Rectal smooth muscle tissue (tissue), 1 donor: ENCODE measurements at regions not wholly inside any gene's neighbourhood (a gene's known extent, or its start where the extent isn't known, plus 50 kb on each side); places are given as distances from the start of the nearest gene placed in this dataset.

Experiments
- H3K27ac ChIP-seq: one replicate; pipeline ENCODE4 v1.7.0; 2013; ENCODE audit warnings: low read depth, low read length, inconsistent platforms
- H3K27me3 ChIP-seq: one replicate; pipeline ENCODE4 v1.7.0; 2013; ENCODE audit warnings: low read length; ENCODE audit not compliant: control insufficient read depth, insufficient read depth
- H3K36me3 ChIP-seq: one replicate; pipeline ENCODE4 v1.7.0; 2013; ENCODE audit warnings: low read length; ENCODE audit not compliant: control insufficient read depth, insufficient read depth
- H3K4me1 ChIP-seq: one replicate; pipeline ENCODE4 v1.7.0; 2013; ENCODE audit warnings: low read length; ENCODE audit not compliant: control insufficient read depth, insufficient read depth
- H3K4me3 ChIP-seq: one replicate; pipeline ENCODE4 v1.7.0; 2013; ENCODE audit warnings: low read length
- H3K9ac ChIP-seq: one replicate; pipeline ENCODE4 v1.7.0; 2013; ENCODE audit warnings: low read length

DNA sequence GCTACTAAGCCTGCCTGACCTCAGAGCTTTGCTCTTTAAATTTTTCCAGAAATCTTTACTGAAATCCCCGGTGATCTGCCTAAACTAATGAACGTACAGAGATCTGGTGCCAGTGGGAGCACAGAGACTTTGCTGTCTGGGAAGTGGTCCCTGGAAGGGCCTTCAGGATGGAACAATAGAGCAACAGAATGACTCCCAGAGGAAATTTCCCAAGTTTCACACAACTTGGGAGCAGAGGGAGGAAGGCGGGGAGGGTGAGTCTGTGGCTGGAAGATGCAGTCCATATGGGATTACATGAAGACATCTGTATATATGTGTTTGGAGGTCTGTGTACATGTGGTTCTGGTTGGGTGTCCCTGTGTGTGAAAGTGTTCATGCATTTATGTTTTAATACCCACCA is 638.3 kb downstream of the CCDC171 start:
- Histone ChIP-seq H3K27ac (no peak overlapping the region), H3K36me3 (no peaks in the 10 kb centered on the region), H3K9ac (no peak overlapping the region), H3K27me3 (no peaks in the 10 kb centered on the region), H3K4me1 (peaks cover 6% of the 10 kb centered on the region), H3K4me3 (no peak overlapping the region)

DNA sequence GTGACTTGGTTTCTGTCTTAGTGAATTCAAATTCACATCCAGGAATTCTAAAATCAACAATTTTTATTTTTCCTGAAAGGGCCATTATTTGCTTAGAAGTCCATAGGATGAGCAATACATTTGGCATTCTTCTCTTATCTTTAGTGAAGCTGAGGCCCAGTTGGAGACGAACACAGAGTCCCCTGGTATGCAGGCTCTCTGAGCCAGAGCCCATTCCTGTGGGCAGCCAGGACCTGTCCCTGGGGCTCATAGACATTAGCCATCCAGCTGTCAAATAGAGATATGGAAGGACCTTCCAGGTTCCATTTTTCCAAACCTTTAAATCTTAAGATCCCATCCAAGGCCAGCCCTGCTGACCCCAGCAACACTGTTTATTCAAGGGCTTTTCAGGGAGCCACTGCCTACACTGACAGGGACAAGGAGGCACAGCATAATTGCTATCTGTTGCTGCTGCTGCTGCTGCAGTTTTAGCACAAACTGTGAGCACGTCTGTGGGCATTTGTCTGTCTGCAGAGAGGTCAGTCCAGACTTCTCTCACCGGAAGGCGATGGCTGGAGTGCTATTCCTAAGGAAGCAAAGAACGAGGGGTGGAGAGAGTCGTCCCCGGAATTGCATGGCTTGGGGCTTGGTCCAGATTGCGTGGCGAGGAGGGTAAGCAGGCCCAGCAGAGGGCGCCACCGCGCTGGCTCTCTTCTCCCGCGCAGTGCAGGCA is 639.0 kb downstream of the CCDC171 start:
- no peak overlapping the region for H3K9ac ChIP-seq
- H3K27ac ChIP-seq, result peak overlapping the region; percentile 37
- H3K4me1 ChIP-seq, result peaks cover 7% of the 10 kb centered on the region
- no peaks in the 10 kb centered on the region for H3K27me3 ChIP-seq
- peak overlapping the region; percentile 45 for H3K4me3 ChIP-seq
- H3K36me3 ChIP-seq, result no peaks in the 10 kb centered on the region

- no peak overlapping the region for H3K4me3 ChIP-seq
- peak overlapping the region; percentile 24 for H3K27ac ChIP-seq
- H3K9ac ChIP-seq, result no peak overlapping the region
- no peaks in the 10 kb centered on the region for H3K36me3 ChIP-seq
- H3K4me1 ChIP-seq, result peaks cover 12% of the 10 kb centered on the region
- no peaks in the 10 kb centered on the region for H3K27me3 ChIP-seq
Measured at GRCh38 chr9:16192403-16193017, 639.7 kb downstream of the CCDC171 start.

GRCh38 chr9:16193066-16193465 is 640.2 kb downstream of the CCDC171 start:
- H3K27me3 ChIP-seq, result no peaks in the 10 kb centered on the region
- peaks cover 12% of the 10 kb centered on the region for H3K4me1 ChIP-seq
- no peak overlapping the region for H3K9ac ChIP-seq
- no peaks in the 10 kb centered on the region for H3K36me3 ChIP-seq
- H3K27ac ChIP-seq, result no peak overlapping the region
- no peak overlapping the region for H3K4me3 ChIP-seq

DNA sequence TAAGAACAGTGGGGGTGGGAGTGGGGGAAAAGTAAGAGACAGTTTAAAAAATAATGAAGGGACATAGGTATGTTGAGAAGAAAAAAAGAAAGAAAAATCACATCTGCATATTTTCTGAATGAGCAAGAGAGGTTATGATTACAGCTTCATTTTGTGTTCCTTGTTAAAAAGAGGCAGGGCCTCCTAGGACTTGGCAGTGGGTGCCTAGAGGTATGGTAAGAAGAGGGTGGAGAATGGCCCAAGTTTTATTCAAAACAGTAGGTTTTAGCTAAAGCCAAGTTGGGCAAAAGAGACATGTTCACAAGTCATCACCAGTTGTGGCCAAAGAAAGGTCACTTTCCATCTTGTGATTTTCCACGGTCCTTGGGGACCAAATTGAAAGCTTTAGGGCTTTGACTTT is 643.4 kb downstream of the CCDC171 start:
- Histone ChIP-seq H3K4me3 (no peak overlapping the region), H3K9ac (no peak overlapping the region), H3K27me3 (no peaks in the 10 kb centered on the region), H3K27ac (no peak overlapping the region), H3K36me3 (no peaks in the 10 kb centered on the region), H3K4me1 (peaks cover 12% of the 10 kb centered on the region)

DNA sequence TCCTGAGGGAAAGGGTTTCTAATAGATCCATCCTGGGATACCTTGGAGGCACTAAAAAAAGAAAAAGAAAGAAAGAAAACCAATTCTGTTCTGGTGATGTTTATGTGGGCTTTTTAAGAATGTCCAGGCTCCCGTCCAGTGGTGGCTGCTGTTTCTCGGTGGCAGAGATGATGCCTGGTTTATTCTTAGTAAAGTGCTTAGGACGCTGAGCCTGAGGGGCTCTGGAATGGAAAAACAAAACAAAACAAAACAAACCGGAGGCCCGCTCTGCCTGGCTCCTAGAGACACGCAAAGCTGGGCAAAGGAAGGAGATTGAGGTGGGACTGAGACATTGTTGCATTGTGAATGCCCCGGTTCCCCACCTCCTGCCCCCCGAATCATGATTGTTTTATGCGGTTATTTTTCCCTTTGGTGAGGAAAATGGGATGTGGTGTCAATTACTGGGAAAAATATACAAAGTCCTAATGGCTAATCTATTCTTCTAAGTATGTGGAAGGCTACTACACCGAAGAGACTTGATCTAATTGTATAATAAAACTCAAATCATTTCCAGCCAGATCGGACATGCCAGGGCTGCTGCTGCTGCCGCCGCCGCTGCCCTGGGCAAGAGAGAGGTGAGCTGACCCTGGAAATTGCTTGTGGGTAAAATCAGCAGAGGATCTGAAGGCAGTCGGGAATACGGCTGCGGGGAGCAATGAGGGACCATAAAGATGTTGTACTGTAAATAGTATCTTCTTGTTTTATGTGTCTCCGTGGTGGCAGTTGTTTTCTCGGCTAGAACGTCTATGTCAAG is 644.9 kb downstream of the CCDC171 start:
- Histone ChIP-seq H3K27me3 (no peaks in the 10 kb centered on the region), H3K36me3 (no peaks in the 10 kb centered on the region), H3K27ac (peak overlapping the region; percentile 69), H3K9ac (no peak overlapping the region), H3K4me1 (peaks cover 9% of the 10 kb centered on the region), H3K4me3 (no peak overlapping the region)

DNA sequence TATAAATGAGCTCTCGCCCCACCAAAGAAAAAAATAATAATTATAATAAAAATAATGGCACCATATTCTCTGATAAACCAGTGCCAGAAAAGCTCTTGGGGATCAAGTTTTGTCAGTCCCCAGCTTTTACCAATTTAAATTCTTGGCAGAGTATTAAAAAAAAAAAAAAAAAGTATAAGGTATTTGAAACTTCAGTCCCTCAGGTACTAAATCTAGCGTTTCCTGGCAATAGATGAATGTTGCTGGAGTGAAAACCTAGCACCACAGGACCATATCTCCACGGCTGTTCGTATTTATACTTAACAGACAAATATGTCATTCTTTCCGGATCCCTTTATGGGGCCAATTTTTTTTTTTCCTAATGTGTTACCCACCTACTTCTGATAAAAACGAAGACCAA is 646.2 kb downstream of the CCDC171 start:
- Histone ChIP-seq H3K27me3 (no peaks in the 10 kb centered on the region), H3K27ac (no peak overlapping the region), H3K4me3 (no peak overlapping the region), H3K4me1 (peaks cover 15% of the 10 kb centered on the region), H3K9ac (no peak overlapping the region), H3K36me3 (no peaks in the 10 kb centered on the region)

- H3K27ac ChIP-seq, result no peak overlapping the region
- no peaks in the 10 kb centered on the region for H3K27me3 ChIP-seq
- H3K4me3 ChIP-seq, result no peak overlapping the region
- H3K9ac ChIP-seq, result no peak overlapping the region
- no peaks in the 10 kb centered on the region for H3K36me3 ChIP-seq
- peaks cover 11% of the 10 kb centered on the region for H3K4me1 ChIP-seq
Measured at GRCh38 chr9:16202221-16202620, 649.4 kb downstream of the CCDC171 start.

GRCh38 chr9:16202914-16203728 is 650.3 kb downstream of the CCDC171 start:
- Histone ChIP-seq H3K4me1 (peaks cover 9% of the 10 kb centered on the region), H3K36me3 (no peaks in the 10 kb centered on the region), H3K27me3 (no peaks in the 10 kb centered on the region), H3K9ac (no peak overlapping the region), H3K27ac (peak overlapping the region; percentile 57), H3K4me3 (no peak overlapping the region)

- Histone ChIP-seq H3K36me3 (no peaks in the 10 kb centered on the region), H3K27me3 (no peaks in the 10 kb centered on the region), H3K27ac (peak overlapping the region; percentile 57), H3K4me3 (no peak overlapping the region), H3K9ac (no peak overlapping the region), H3K4me1 (peaks cover 9% of the 10 kb centered on the region)
Measured at GRCh38 chr9:16203729-16204573, 651.1 kb downstream of the CCDC171 start.

GRCh38 chr9:16205455-16205854 is 652.6 kb downstream of the CCDC171 start:
- Histone ChIP-seq H3K27me3 (no peaks in the 10 kb centered on the region), H3K27ac (no peak overlapping the region), H3K36me3 (no peaks in the 10 kb centered on the region), H3K4me3 (no peak overlapping the region), H3K9ac (no peak overlapping the region), H3K4me1 (peaks cover 9% of the 10 kb centered on the region)
